PC-9 (cell line): ENCODE measurements at regions not wholly inside any gene's neighbourhood (a gene's known extent, or its start where the extent isn't known, plus 50 kb on each side); places are given as distances from the start of the nearest gene placed in this dataset.

Experiments used
- CTCF ChIP-seq: fragments of 200-600 bp; sonication (generic); conservative IDR thresholded peaks from 2 replicates; pipeline ENCODE4 v1.6.1; 2017; ENCODE audit warnings: mixed run types, antibody characterized with exemption, mild to moderate bottlenecking, moderate library complexity
- EZH2 ChIP-seq: fragments of 200-600 bp; sonication (generic); IDR thresholded peaks from 2 replicates; pipeline ENCODE4 v1.8.0; 2017; ENCODE audit warnings: antibody characterized with exemption, low read depth

DNA sequence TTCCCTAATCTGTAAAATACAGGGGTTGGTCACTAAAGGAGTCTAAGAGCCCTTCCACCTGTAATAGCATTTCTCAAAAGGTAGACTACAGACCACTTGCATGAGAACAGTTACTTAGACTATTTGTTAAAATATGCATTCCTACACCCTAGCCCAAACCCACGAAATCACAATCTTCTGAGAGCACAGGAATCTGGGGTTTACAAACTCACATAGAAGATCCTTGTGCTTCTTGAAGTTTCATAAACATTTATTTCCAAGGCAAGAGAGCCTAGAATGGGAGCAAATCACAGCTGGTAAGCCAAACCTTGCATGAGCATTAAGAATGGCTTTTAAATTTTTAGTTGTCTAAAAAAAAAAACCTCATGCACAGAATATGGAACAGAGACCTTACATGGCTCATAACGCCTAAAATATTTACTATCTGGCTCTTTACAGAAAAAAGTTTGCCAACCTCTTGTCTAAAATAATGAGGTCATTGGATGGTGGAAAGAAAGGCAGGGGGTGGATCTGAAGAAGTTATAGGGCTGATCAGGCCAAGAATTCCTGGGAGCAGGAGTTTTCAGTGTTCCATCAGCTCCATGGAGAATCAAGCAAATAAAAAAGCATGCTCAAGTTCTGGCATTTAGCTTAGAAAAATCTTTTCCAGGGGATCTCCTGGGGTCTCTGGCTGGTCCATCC lies 133.4 kb downstream of the CCDC34 start:
- TF ChIP-seq CTCF = no peak
- no peak for TF ChIP-seq EZH2
